GM19239 (cell line): ENCODE measurements at regions not wholly inside any gene's neighbourhood (a gene's known extent, or its start where the extent isn't known, plus 50 kb on each side); places are given as distances from the start of the nearest gene placed in this dataset.
"Not testable (repeated sequence)": the region's sequence is repeated elsewhere in the genome, so short reads cannot be mapped to it uniquely, and the experiment has no call there.

Experiments used
- DNase-seq: peaks from one replicate; pipeline ENCODE4 v3.0.0; 2011; ENCODE audit warnings: low spot score; ENCODE audit not compliant: insufficient read length
- FAIRE-seq: peaks from 2 replicates; lab custom pipeline; 2011; peaks lifted over from hg19 to GRCh38; lab: Jason Lieb, UNC

DNA sequence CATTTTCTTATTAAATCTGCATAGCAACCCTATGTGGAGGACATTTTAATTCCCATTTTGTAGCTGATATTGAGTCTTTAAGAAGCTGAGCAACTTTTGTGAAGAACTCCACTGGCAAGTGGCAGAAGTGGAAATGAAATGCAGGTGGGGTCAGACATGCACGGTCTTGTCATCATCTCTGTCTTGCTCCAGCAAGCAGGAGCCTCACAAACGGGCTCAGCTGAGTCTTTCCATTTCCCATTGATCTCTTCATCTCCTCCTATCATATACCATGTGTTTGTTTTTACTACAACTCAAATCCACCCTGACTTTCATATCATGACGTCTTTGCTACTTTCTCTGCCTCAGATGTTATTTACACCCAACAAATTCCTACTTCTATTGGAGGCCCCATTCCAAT is 97.9 kb upstream of the TENM4 start:
- DNase-seq = no peak
- FAIRE-seq = no peak

DNA sequence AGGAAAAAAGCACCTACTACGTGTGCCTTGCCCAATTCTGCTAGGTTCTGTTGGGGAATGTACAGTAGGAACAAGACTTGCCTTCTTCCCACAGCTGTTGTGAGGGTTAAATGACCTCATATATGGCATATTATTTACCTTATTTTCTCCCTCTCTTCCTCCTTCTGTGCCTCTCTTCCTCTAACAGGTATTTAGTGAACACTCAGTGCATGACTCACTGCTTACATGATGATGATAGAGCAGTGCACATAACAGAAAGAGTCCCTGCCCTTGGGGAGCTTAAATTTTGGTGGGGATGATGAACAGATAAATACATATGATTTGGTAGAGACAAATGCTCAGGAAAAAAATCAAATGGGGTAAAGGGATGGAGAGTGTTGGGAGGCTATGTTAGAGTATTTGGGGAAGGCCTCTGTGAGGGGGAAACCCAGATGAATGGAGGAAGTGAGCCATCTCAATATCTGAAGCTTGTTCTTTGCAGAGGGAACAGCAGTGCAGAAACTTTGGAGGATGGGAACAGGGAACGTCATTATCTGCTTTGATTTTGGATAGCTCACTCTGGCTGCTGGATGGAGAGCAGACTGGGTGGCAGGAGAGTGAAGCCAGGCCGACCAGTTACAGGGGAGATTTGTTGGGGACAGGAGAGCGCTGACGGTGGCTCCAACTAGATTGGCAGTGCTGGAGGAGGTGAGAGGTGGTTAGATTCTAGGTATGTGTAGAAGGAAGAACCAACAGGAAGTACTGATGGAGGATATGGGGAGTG is 95.5 kb upstream of the TENM4 start:
- FAIRE-seq = no peak
- no peak for DNase-seq

DNA sequence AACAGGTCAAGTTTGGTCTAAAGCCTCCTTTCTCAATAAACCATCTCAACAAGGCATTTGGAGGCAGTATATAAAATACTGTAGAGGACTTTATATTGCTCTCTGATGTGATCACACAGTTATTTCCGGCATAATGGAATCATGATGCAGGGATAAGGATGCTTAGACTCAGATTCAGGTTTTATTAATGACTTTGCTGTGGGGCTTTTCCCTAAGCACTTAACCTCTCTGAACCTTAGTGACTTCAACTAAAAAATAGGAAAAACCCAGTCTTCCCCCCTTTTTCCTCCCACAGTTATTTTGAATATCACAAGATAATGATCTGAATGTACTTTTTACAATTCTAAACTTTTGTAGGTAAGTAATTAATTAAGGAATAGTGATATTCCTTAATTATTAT is 94.8 kb upstream of the TENM4 start:
- DNase-seq = no peak
- FAIRE-seq = no peak

DNA sequence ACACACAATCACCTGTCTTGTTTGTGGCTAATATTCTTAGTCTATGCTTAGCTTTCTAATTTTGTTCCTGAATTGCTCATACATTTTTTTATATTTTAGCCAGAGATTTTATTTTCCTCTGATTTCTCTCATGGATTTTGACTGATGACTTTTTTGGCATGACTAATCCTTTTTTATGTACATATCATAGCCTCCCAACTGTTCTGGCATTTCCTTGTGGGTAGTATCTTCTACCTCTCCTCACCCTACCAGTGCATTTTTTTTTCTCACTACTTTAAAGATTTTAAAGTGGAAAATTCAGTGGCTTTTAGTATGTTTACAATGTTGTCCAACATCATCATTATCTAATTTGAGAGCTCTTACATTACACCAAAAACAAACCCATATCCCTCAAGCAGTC is 84.4 kb upstream of the TENM4 start:
- FAIRE-seq (no peak), DNase-seq (no peak)

DNA sequence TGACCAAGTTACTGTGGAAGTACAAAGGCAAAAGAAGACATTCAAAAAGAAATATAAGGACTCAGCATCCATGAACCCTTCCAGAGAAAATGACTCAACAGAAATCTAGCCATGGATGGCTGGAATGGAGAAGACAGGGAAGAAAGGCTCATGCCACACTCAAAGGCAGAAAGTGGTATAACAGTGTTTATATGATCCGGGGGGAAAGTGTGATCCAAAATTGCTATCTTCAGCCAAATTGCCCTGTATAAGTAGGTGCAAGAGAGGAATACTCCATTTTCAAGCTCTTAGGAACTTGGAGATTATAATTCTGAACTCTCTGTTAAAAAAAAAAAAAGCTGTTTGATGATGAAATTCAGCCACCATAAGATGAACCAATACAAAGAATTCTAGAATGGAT is 81.8 kb upstream of the TENM4 start:
- FAIRE-seq = no peak
- DNase-seq = no peak

DNA sequence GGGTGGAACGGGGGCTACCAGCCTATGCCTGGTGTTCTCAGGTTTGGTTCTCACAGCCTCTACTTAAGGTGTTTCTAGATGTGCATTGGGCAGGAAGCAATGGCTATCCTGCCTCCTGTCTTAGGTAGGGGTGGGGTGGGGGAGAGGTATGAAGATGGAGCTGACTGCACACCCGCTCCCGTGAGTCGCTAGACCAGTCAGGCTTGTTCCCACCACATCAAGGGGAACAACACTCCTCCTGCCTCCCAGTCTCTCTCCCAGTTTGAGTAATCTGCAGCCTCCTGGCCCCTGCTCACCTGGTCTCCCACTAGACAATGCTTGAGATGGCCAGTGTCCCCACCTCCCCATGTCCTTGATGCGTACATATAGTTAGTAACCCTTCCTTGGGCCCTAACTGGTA is 79.3 kb upstream of the TENM4 start:
- FAIRE-seq = no peak
- DNase-seq = no peak

DNA sequence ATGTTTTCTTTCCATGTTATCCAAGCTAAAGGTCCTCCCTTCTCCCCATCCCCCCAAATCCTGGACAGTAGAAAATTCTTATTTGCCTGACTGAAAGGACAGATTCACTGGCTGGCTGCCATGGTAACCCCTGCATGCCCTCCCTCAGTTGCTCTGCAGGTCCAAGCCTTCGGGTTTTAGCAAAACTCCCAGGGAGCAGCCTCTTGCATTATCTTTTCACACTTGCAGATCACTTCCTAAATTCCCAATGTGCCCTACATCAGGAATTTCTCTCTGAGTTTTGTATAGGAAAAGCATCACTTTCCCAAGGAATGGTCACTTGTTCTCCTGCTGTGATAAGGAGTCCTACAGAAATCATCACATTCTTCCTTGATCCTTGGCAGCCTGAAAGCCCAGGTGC is 75.0 kb upstream of the TENM4 start:
- FAIRE-seq = no peak

DNA sequence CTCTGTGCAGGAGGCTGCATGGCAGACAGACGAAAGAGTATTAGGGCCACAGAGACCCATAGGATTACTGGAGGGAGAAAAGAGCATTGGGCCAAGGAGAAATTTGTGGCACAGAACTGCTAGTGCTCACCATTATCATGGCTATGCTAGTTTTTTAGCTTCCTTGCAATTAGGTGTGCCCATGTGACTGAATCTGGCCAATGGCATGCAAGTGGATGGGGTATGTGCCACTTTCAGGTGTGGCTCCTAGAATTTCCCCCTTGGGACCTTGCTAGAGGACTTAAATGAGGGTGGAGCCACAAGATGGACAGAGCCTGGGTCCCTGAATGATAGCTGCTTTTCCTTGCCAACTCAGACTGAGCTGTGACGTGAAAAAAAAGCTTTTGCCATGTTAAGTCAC is 73.9 kb upstream of the TENM4 start:
- FAIRE-seq = no peak
- DNase-seq = no peak

More for the DNA sequence above, 75.0 kb upstream of the TENM4 start:
- DNase-seq = no peak

DNA sequence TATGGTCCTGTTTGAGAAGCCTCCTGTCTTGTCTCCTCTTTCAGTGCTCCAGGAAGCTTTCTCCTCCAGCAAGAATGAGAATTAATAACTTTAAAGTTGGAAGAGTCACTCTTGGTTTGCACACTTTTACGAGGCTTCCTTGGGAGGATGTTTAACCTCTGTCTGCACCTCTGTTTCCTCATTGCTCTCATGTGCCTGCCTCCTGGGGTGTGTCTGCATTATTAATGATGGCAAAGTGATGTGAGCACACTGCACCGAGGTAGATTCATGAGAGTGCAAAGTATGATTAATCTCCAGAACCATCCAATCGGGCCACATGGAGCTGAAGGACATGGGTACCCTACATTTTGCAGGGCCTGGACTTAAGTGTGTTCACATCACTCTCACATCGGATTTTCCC is 73.5 kb upstream of the TENM4 start:
- FAIRE-seq (no peak), DNase-seq (no peak)

DNA sequence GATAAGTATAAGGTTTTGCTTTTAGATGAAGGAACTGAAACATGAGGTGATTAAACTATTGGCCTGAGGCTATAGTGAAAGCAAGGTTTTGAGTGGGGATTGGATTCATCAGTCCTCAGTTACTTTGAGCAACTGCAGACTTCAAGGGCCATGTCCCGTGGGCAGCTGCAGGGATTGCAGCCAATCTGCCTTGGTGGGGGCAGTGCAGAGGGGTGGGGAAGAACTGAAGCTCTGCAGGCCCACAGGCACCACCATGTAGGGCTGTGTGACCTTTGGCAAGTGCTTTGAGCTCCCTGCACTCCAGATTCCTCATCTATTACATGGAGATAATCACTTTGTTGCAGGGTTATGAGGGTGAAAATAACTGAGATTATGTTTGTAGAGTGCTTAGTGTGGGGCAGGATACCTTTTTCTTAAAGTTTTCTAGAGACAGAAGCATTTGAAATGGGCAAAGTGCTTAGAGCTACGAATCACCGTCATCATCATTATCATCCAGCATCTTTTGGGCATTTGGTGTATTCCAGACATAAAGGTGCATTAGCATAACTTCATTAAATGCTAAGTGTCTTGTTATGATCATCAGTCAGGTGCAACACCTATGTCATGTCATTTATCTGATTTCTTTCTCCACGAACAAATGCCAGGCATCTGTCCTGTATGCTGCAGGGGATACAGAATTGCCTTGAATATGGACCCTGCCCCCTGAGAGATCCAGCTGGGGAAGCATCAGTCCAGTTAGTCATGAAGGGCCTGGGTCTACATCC is 72.1 kb upstream of the TENM4 start:
- FAIRE-seq = no peak
- no peak for DNase-seq

DNA sequence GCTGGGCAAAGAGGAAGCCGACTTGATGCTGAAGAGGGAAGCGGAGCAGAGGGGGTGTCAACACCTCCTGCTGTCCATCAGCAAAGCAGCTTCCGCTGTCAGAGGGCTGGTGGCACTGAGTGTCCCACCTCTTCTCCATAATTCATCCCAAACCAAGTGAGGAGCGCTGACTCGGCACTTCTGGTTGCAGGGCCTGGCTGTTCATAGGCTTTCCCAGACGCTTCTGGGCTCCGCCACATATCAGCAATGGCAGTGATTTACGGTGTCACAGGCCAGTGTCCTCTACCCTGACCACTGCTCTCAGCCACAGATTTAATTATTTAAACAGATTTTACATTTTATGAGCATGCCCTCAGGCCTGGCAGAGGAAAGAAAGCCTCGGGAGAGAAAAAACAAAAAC is 70.1 kb upstream of the TENM4 start:
- DNase-seq = no peak
- no peak for FAIRE-seq

DNA sequence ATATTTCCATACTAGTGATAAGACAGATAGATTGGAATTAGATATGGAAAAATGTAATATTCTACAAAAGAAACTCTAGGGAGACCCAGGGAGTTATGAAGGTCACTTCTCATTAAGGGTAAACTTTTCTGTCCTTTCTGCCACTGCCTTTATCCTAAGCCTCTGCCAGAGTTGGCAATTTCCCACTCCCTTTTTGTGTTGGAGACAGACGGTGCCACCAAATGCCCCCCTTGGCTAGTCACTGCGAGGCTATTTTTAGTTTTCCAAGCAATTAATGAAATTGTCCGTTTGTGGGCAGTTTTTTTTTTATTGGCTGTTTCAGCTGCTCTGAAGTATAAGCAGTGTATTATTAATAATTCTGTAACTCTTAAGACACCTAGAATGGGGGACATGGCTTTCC is 67.6 kb upstream of the TENM4 start:
- DNase-seq (no peak), FAIRE-seq (no peak)

DNA sequence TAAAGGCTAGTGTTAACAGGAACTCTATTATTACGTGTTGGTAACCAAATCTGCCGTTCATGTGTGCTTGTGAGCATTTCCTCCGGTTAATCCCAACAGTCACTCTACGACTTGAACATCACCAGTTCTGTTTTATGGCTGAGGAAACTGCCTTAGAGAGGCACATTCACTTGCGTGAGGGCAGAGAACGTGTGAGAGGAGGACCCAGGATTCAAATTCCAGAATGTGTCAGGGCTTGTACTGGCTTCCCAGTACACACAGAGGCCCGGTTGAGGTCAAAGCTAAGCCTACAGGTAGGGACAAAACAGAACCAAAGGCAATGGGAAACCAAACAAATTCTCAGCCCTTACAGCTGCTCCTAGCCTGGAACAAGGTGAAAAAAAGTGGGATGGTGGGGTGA is 66.9 kb upstream of the TENM4 start:
- FAIRE-seq = no peak
- DNase-seq = no peak

DNA sequence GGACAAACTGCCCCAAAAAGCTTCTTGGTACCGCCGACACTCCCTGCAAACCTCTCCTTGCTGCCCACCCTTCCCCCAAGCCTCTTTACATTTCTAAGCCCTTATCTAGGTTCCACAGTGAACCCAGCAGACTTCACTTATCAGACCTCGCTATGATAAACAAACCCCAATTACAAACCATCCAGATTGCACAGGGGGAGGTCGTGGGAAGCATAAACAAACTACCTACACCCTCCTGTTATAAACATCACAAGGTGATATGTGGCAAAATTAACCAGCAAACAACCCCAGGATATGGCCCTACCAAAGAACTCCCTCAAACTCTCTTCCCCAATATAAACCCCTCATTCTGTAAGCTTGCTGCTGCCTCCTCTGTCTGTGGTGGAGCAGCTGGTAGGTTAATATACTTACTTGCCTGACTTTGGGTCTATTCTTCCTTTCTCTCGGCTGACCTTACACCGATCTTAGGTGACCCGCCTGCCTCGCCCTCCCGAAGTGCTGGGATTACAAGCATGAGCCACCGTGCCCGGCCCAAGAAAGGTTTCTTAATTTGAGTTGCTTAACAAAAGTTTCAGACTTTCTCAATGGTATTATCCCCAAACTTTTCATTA is 66.0 kb upstream of the TENM4 start:
- no peak for FAIRE-seq
- no peak for DNase-seq

DNA sequence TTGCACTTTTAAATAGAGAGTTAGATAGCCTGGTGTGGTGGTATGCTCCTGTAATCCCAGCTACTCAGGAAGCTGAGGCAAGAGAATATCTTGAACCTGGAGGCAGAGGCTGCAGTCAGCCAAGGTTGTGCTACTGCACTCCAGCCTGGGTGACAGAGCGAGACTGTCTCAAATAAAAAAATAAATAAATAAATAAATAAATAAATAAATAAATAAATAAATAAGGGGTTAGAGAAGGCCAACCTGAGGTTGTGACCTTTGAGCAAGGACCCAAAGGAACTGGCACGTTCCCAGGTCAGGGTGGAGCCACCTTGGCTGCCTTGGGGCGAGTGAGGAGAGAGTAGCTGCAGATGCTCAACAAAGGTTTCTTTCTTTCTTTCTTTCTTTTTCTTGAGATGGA is 65.3 kb upstream of the TENM4 start:
- DNase-seq (no peak), FAIRE-seq (no peak)

DNA sequence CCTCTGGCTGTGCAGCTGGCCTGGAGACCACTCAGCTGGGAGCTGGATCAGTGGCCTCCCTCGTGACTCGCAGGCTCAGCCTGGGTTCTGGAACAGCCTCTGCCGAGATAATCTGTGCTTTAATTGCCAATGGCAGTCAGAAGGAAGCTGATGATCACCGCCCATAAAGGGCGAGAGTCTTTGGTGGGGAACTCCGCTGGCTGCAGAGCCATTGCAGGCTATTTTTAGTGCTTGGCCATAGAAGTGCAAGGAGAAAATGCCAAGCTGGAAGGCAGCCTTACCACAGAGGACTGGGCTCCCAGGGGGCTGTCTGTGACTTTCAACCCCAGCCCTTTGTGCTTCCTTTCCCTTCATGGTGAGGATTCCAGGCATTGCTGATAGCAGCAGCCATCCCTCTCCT is 62.2 kb upstream of the TENM4 start:
- FAIRE-seq = no peak
- no peak for DNase-seq

DNA sequence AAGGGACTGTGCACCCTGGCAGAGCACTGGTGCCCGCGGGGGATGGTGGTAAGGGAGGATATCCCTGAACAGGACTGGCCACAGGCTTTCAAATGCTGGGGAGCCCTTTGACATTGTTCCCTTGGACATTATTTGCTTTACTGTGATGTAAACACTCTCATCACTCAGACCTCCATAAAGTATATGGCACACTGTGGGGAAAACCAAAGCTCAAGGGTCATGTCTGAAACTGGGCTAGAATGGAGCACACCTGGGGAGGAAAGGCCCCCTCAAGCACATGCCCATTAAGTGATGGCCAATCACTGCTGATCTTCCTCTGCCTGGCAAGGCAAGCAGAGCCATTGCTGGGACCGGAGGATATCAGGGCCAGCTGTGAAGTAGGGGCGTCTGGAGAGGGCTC is 60.9 kb upstream of the TENM4 start:
- no peak for FAIRE-seq
- DNase-seq = no peak

DNA sequence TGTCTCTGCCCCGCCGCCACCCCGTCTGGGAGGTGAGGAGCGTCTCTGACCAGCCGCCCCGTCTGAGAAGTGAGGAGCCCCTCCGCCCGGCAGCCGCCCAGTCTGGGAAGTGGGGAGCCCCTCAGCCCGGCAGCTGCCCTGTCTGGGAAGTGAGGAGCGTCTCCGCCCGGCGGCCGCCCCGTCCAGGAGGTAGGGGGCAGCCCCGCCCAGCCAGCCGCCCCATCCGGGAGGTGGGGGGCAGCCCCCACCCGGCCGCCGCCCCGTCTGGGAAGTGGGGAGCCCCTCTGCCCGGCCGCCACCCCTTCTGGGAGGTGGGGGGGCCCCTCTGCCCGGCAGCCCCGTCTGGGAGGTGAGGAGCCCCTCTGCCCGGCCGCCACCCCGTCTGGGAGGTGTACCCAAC is 59.1 kb upstream of the TENM4 start:
- FAIRE-seq, DNase-seq: not testable (repeated sequence)

DNA sequence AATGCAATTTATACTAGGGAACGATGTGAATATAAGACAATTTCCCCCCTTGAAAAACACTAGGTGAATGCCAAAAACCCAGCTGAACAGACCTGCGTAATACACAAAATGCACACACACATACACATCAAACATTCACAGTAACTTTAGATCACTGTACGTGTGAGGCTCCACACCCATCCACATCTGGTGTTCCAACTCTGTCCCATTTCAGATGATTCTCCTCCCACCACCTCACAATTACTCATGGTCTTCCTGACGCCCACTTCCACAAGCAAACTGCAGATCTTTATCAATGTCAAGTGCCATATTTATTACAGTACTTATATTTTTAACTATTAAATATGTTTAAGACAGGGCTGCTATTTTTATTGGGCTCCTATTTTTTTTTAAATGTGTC is 57.8 kb upstream of the TENM4 start:
- DNase-seq = no peak
- no peak for FAIRE-seq

DNA sequence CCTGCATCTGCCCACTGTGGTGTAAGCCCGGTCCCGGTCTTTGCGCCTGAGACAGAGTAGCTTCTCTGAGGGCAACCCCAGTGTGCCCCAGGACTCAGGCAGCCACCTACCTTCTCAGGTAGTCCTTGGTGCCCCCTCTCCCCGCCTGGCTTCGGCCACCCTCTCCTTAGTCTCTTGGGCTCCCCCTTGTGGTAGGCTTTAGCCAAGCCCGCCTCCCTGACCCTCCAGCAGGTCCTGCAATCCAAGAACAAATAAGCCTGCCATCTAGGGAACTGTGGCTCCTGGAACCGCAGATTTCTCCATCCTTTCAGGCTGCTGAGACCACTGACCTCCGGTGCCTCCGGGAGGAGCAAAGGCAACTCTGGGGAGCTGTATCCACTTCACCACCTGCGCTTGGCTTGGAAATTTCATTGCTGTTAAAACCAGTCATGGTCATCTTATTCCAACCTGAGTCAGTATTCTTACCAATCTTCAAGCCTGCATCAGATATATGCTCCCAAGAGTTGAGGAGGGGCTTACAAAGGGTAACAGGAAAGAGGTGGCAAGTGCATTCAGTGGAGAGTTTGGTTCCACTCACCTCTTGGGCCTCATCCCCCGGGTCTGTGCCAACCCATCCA is 52.8 kb upstream of the TENM4 start:
- DNase-seq (peak; percentile 68), FAIRE-seq (peak; percentile 35)

DNA sequence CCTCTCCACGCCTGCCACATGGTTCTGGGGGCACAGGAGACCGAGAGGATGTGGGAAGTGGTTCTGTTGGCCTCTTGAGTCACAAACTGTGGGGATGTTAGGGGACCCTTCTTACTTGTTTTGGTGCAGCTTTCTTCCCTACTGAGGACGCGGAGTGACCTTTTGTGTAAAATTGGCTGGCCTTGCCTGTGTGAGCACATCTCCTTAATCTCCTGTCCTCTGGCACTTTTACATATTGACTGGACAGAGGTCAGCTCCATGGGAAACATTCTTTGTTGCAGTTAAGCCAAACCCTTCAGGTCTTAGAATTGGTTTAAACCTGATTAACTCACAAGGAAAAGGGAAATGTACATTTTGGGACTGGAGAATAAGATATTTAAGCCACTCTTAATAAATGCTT is 51.2 kb upstream of the TENM4 start:
- DNase-seq = no peak
- no peak for FAIRE-seq
